RWPE1 (cell line): ENCODE measurements at regions not wholly inside any gene's neighbourhood (a gene's known extent, or its start where the extent isn't known, plus 50 kb on each side); places are given as distances from the start of the nearest gene placed in this dataset.
"Not testable (repeated sequence)": the region's sequence is repeated elsewhere in the genome, so short reads cannot be mapped to it uniquely, and the experiment has no call there.

Source experiments
- CTCF ChIA-PET: fragments of 350-600 bp; sonication (Branson Sonifier 250); formaldehyde crosslinking; extraction: SDS; loops from one replicate; lab custom pipeline; 2021; lab: Yijun Ruan, JAX
- POLR2A ChIA-PET: fragments of 400-600 bp; formaldehyde crosslinking; extraction: SDS; loops from one replicate; lab custom pipeline; 2020; ENCODE audit warnings: antibody characterized with exemption; ENCODE audit not compliant: low non-redundant PET; lab: Yijun Ruan, JAX
- DNase-seq: peaks from one replicate; pipeline ENCODE4 v3.0.0; 2012; ENCODE audit warnings: low spot score
- H3K27ac ChIP-seq: fragments of 450-650 bp; 2 replicates; pipeline ENCODE4 v1.5.1; 2017
- TF ChIP-seq, protein P1 (sequence below): fragments of 450-650 bp; conservative IDR thresholded peaks from 2 replicates; pipeline ENCODE4 v1.5.1; 2017; ENCODE audit warnings: low read depth, mild to moderate bottlenecking

DNA sequence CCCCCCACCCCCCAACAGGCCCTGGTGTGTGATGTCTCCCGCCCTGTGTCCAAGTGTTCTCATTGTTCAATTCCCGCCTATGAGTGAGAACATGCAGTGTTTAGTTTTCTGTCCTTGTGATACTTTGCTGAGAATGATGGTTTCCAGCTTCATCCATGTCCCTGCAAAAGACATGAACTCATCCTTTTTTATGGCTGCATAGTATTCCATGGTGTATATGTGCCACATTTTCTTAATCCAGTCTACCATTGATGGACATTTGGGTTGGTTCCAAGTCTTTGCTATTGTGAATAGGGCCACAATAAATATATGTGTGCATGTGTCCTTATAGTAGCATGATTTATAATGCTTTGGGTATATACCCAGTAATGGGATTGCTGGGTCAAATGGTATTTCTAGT is 54.0 kb downstream of the ZCCHC13 start:
- CTCF ChIA-PET, POLR2A ChIA-PET, DNase-seq, H3K27ac ChIP-seq: not testable (repeated sequence)

GRCh38 chrX:74363914-74364313 is 57.4 kb upstream of the SLC16A2 start:
- no peak overlapping the region for H3K27ac ChIP-seq
- TF ChIP-seq, protein P1, sequence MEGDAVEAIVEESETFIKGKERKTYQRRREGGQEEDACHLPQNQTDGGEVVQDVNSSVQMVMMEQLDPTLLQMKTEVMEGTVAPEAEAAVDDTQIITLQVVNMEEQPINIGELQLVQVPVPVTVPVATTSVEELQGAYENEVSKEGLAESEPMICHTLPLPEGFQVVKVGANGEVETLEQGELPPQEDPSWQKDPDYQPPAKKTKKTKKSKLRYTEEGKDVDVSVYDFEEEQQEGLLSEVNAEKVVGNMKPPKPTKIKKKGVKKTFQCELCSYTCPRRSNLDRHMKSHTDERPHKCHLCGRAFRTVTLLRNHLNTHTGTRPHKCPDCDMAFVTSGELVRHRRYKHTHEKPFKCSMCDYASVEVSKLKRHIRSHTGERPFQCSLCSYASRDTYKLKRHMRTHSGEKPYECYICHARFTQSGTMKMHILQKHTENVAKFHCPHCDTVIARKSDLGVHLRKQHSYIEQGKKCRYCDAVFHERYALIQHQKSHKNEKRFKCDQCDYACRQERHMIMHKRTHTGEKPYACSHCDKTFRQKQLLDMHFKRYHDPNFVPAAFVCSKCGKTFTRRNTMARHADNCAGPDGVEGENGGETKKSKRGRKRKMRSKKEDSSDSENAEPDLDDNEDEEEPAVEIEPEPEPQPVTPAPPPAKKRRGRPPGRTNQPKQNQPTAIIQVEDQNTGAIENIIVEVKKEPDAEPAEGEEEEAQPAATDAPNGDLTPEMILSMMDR: no peak
- DNase-seq: no peak
- ChIA-PET CTCF (no interaction called here), POLR2A (no interaction called here)

DNA sequence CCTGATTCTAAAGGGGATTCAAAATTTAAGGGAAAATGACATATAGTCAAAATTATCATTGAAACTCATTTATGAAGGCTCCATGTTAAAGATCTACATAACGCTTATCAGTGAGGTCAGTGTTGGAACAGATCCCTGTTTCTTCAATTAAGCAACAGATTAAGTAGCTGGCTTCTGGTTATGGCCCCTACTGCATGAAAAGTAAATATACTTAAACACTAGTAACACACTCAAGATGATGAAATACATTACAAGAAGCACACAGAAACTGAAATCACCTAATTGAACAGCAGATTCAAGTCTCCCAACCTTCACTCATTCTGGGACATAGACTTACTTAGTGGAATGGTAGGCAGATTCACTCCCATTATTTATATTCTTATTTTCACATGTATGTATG is 51.6 kb upstream of the SLC16A2 start:
- H3K27ac ChIP-seq: no peak overlapping the region
- ChIA-PET CTCF (no interaction called here), POLR2A (no interaction called here)
- no peak for DNase-seq
- TF ChIP-seq, protein P1: no peak

GRCh38 chrX:74370487-74370886 is 50.8 kb upstream of the SLC16A2 start:
- no peak for DNase-seq
- ChIA-PET POLR2A (no interaction called here), CTCF (no interaction called here)
- TF ChIP-seq, protein P1: no peak
- H3K27ac ChIP-seq: no peak overlapping the region

DNA sequence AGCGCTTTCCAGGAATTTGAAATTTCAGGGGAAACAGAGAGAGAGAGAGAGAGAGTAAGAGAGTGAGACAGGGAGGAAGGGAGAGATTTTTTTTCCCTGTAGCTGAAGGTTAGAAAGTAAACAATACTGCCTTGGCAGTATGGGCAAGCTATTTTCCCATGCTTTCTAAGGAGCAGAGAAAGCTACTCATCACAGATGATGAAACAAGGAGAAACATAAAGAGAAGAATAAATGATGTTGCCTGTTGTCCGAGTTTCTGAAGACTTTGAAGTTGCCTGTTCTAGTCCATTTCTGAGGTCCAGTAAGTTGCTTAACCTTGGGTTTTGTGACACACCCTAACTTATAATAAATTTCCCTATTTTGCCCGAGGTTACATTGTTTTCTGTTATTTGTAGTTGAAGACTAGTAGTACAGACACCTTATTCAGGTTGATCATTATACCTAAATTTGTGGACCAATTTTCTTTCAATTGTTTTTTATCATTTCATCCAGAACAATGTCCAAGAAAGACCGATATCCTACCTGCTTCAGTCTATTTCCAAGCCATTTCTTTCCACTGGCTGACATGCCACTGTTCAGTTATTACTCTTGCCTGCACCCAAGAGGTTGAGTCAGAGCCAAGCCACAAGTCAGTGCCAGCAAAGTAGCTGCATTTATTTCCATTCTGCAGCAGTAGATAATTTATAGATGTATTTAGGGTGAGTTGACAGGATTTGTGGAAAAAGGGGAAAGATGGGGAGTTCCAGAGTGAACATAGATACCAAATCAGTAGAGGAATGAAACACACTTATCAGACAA is 49.7 kb upstream of the SLC16A2 start:
- TF ChIP-seq, protein P1: no peak
- DNase-seq: no peak
- CTCF ChIA-PET: interaction anchor here (0.7 kb wide), 1 partner anchor 11 kb away, joined by 4 read pairs; no protein-coding TSS in a partner anchor
- POLR2A ChIA-PET: no interaction called here
- H3K27ac ChIP-seq: no peak overlapping the region
